HEK293 (cell line): ENCODE measurements at regions not wholly inside any gene's neighbourhood (a gene's known extent, or its start where the extent isn't known, plus 50 kb on each side); places are given as distances from the start of the nearest gene placed in this dataset.

Experiments used
- CTCF ChIA-PET: fragments of 350-600 bp; formaldehyde crosslinking; extraction: SDS; loops from one replicate; lab custom pipeline; 2021; ENCODE audit warnings: antibody characterized with exemption; lab: Yijun Ruan, JAX
- POLR2A ChIA-PET: fragments of 300-600 bp; formaldehyde crosslinking; extraction: SDS; loops from one replicate; lab custom pipeline; 2020; ENCODE audit warnings: antibody characterized with exemption, inconsistent platforms; lab: Yijun Ruan, JAX
- H3K27ac ChIP-seq: fragments of 200-500 bp; sonication (Bioruptor generic); 2 replicates; pipeline ENCODE4 v1.5.1; 2014; ENCODE audit warnings: low read depth, low read length, control low read depth, inconsistent platforms; ENCODE audit errors: extremely low read depth
- H3K36me3 ChIP-seq, 2 experiments: fragments of 200-500 bp in 1 of 2; sonication (Bioruptor generic) in 1 of 2; 1 replicate in 1 of 2; 2 replicates in 1 of 2; pipeline ENCODE4 v1.5.1; 2014 to 2017; ENCODE audit warnings: inconsistent platforms in 2 of 2, low read length in 2 of 2; ENCODE audit not compliant: control insufficient read depth in 2 of 2, insufficient read depth in 1 of 2
- H3K4me1 ChIP-seq: fragments of 200-500 bp; sonication (Bioruptor generic); 2 replicates; pipeline ENCODE4 v1.5.1; 2014; ENCODE audit warnings: mild to moderate bottlenecking, low read length, inconsistent platforms; ENCODE audit not compliant: control insufficient read depth, insufficient read depth
- H3K4me3 ChIP-seq: 2 replicates; pipeline ENCODE4 v1.5.1; 2011; ENCODE audit warnings: low read depth, mild to moderate bottlenecking, control low read depth, low read length, moderate library complexity
- H3K9me3 ChIP-seq: fragments of 200-500 bp; sonication (Bioruptor generic); 2 replicates; pipeline ENCODE4 v1.5.1; 2014; ENCODE audit warnings: low read depth, low read length, inconsistent platforms; ENCODE audit not compliant: control insufficient read depth, insufficient read depth
- AEBP2 ChIP-seq: fragments of 450-650 bp; formaldehyde crosslinking; IDR thresholded peaks from 2 replicates; pipeline ENCODE4 v1.5.1; 2016; ENCODE audit warnings: missing biosample characterization, missing genetic modification characterization, borderline replicate concordance
- KLF16 ChIP-seq: fragments of 450-650 bp; formaldehyde crosslinking; IDR thresholded peaks from 2 replicates; pipeline ENCODE4 v1.5.1; 2017; ENCODE audit warnings: missing biosample characterization, missing genetic modification characterization
- SCRT2 ChIP-seq: fragments of 450-650 bp; formaldehyde crosslinking; IDR thresholded peaks from 2 replicates; pipeline ENCODE4 v1.5.1; 2016; ENCODE audit warnings: missing biosample characterization, missing genetic modification characterization
- YY1 ChIP-seq: fragments of 450-650 bp; formaldehyde crosslinking; IDR thresholded peaks from 2 replicates; pipeline ENCODE4 v1.5.1; 2018; ENCODE audit warnings: missing biosample characterization, missing genetic modification characterization
- ZBTB1 ChIP-seq: fragments of 450-650 bp; formaldehyde crosslinking; IDR thresholded peaks from 2 replicates; pipeline ENCODE4 v1.5.1; 2016; ENCODE audit warnings: missing biosample characterization, missing genetic modification characterization
- ZFHX2 ChIP-seq: fragments of 450-650 bp; formaldehyde crosslinking; conservative IDR thresholded peaks from 2 replicates; pipeline ENCODE4 v1.5.1; 2016; ENCODE audit warnings: missing biosample characterization, missing genetic modification characterization
- ZNF133 ChIP-seq: fragments of 450-650 bp; formaldehyde crosslinking; IDR thresholded peaks from 2 replicates; pipeline ENCODE4 v1.5.1; 2016; ENCODE audit warnings: missing biosample characterization, missing genetic modification characterization
- ZNF138 ChIP-seq: fragments of 450-650 bp; formaldehyde crosslinking; IDR thresholded peaks from 2 replicates; pipeline ENCODE4 v1.5.1; 2016; ENCODE audit warnings: missing biosample characterization, missing genetic modification characterization, borderline replicate concordance
- ZNF248 ChIP-seq: fragments of 450-650 bp; formaldehyde crosslinking; IDR thresholded peaks from 2 replicates; pipeline ENCODE4 v1.5.1; 2017; ENCODE audit warnings: missing biosample characterization, missing genetic modification characterization
- ZNF292 ChIP-seq: fragments of 450-650 bp; formaldehyde crosslinking; IDR thresholded peaks from 2 replicates; pipeline ENCODE4 v1.5.1; 2016; ENCODE audit warnings: low read depth, missing biosample characterization, missing genetic modification characterization, borderline replicate concordance
- ZNF302 ChIP-seq: fragments of 450-650 bp; formaldehyde crosslinking; IDR thresholded peaks from 2 replicates; pipeline ENCODE4 v1.5.1; 2016; ENCODE audit warnings: missing biosample characterization, missing genetic modification characterization, low read depth
- ZNF311 ChIP-seq: fragments of 450-650 bp; formaldehyde crosslinking; IDR thresholded peaks from 2 replicates; pipeline ENCODE4 v1.5.1; 2017; ENCODE audit warnings: missing biosample characterization, missing genetic modification characterization, borderline replicate concordance
- ZNF433 ChIP-seq: fragments of 450-650 bp; formaldehyde crosslinking; IDR thresholded peaks from 2 replicates; pipeline ENCODE4 v1.5.1; 2016; ENCODE audit warnings: missing biosample characterization, missing genetic modification characterization, low read depth
- ZNF48 ChIP-seq: fragments of 450-650 bp; formaldehyde crosslinking; IDR thresholded peaks from 2 replicates; pipeline ENCODE4 v1.5.1; 2016; ENCODE audit warnings: missing biosample characterization, missing genetic modification characterization
- ZNF510 ChIP-seq: fragments of 450-650 bp; formaldehyde crosslinking; IDR thresholded peaks from 2 replicates; pipeline ENCODE4 v1.5.1; 2018; ENCODE audit warnings: mild to moderate bottlenecking, missing genetic modification characterization, missing biosample characterization; ENCODE audit not compliant: insufficient replicate concordance
- ZNF585B ChIP-seq: fragments of 450-650 bp; formaldehyde crosslinking; IDR thresholded peaks from 2 replicates; pipeline ENCODE4 v1.5.1; 2016; ENCODE audit warnings: missing biosample characterization, missing genetic modification characterization
- ZNF596 ChIP-seq: fragments of 450-650 bp; IDR thresholded peaks from 2 replicates; pipeline ENCODE4 v1.5.0; 2018; ENCODE audit warnings: missing biosample characterization, mild to moderate bottlenecking, missing genetic modification characterization, moderate library complexity
- ZNF654 ChIP-seq: fragments of 450-650 bp; formaldehyde crosslinking; IDR thresholded peaks from 2 replicates; pipeline ENCODE4 v1.5.1; 2016; ENCODE audit warnings: low read depth, missing biosample characterization, missing genetic modification characterization
- ZNF658 ChIP-seq: fragments of 450-650 bp; formaldehyde crosslinking; IDR thresholded peaks from 2 replicates; pipeline ENCODE4; 2016; ENCODE audit warnings: missing biosample characterization, missing genetic modification characterization
- ZNF660 ChIP-seq: fragments of 450-650 bp; IDR thresholded peaks from 2 replicates; pipeline ENCODE4 v1.5.1; 2018; ENCODE audit warnings: missing biosample characterization, mild to moderate bottlenecking, missing genetic modification characterization
- ZNF707 ChIP-seq: fragments of 450-650 bp; formaldehyde crosslinking; IDR thresholded peaks from 2 replicates; pipeline ENCODE4 v1.5.1; 2016; ENCODE audit warnings: missing biosample characterization, missing genetic modification characterization
- ZNF776 ChIP-seq: fragments of 450-650 bp; formaldehyde crosslinking; IDR thresholded peaks from 2 replicates; pipeline ENCODE4 v1.5.0; 2017; ENCODE audit warnings: missing biosample characterization, missing genetic modification characterization, borderline replicate concordance
- ZNF791 ChIP-seq: fragments of 450-650 bp; formaldehyde crosslinking; IDR thresholded peaks from 2 replicates; pipeline ENCODE4 v1.5.1; 2016; ENCODE audit warnings: missing biosample characterization, missing genetic modification characterization
- ZNF843 ChIP-seq: fragments of 450-650 bp; formaldehyde crosslinking; IDR thresholded peaks from 2 replicates; pipeline ENCODE4 v1.5.1; 2016; ENCODE audit warnings: missing biosample characterization, missing genetic modification characterization
- ZSCAN16 ChIP-seq: fragments of 450-650 bp; formaldehyde crosslinking; IDR thresholded peaks from 2 replicates; pipeline ENCODE4 v1.5.1; 2016; ENCODE audit warnings: missing biosample characterization, missing genetic modification characterization
- ZSCAN23 ChIP-seq: fragments of 450-650 bp; formaldehyde crosslinking; IDR thresholded peaks from 2 replicates; pipeline ENCODE4 v1.5.1; 2016; ENCODE audit warnings: missing biosample characterization, missing genetic modification characterization
- TF ChIP-seq, protein P1 (sequence below): fragments of 450-650 bp; formaldehyde crosslinking; IDR thresholded peaks from 2 replicates; pipeline ENCODE4 v1.5.1; 2016; ENCODE audit warnings: missing biosample characterization, missing genetic modification characterization
- TF ChIP-seq, protein P2 (sequence below): fragments of 450-650 bp; formaldehyde crosslinking; IDR thresholded peaks from 2 replicates; pipeline ENCODE4 v1.5.1; 2016; ENCODE audit warnings: missing biosample characterization, missing genetic modification characterization

DNA sequence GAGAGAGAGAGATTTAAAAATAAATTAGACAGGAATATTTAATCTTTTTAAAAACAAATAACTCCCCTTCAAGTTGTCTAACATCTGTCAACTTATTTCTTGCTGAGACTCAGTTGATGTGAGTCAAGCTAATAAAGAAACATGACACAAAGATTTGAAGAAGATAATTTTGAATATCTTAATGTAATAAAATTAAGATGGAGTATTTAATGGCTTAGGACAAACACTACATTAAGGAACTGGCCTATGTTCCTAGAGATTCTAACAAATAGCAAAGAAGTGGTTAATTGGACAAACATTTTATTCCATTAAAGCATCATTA, 134.0 kb downstream of the INSIG2 start:
- no peak overlapping the region for H3K4me3 ChIP-seq
- ChIA-PET POLR2A (no interaction called here), CTCF (interaction anchor here (0.6 to 2.1 kb wide), 28 partner anchors 11 to 659 kb away, joined by 3 to 15 read pairs (median 4); no protein-coding TSS in a partner anchor)
- no peaks in the 10 kb centered on the region for H3K4me1 ChIP-seq
- TF ChIP-seq ZNF311 (no peak), ZSCAN16 (tag by site-specific recombination) (no peak), ZSCAN23 (no peak), ZNF133 (no peak), ZNF248 (no peak), AEBP2 (tag by site-specific recombination) (no peak), ZNF843 (tag by site-specific recombination) (no peak), ZNF707 (no peak), ZNF48 (tag by site-specific recombination) (no peak), ZBTB1 (tag by site-specific recombination) (no peak), KLF16 (tag by site-specific recombination) (no peak), ZNF302 (no peak)
- H3K27ac ChIP-seq: no peak overlapping the region
- no peaks in the 10 kb centered on the region for H3K9me3 ChIP-seq
- no peaks in the 10 kb centered on the region for H3K36me3 ChIP-seq

- H3K4me1 ChIP-seq: no peaks in the 10 kb centered on the region
- CTCF ChIA-PET: interaction anchor here (0.6 to 2.1 kb wide), 42 partner anchors 10 to 660 kb away, joined by 3 to 15 read pairs (median 3); no protein-coding TSS in a partner anchor
- TF ChIP-seq ZNF654 (tag by site-specific recombination): peak; percentile 73
- TF ChIP-seq, protein P1, sequence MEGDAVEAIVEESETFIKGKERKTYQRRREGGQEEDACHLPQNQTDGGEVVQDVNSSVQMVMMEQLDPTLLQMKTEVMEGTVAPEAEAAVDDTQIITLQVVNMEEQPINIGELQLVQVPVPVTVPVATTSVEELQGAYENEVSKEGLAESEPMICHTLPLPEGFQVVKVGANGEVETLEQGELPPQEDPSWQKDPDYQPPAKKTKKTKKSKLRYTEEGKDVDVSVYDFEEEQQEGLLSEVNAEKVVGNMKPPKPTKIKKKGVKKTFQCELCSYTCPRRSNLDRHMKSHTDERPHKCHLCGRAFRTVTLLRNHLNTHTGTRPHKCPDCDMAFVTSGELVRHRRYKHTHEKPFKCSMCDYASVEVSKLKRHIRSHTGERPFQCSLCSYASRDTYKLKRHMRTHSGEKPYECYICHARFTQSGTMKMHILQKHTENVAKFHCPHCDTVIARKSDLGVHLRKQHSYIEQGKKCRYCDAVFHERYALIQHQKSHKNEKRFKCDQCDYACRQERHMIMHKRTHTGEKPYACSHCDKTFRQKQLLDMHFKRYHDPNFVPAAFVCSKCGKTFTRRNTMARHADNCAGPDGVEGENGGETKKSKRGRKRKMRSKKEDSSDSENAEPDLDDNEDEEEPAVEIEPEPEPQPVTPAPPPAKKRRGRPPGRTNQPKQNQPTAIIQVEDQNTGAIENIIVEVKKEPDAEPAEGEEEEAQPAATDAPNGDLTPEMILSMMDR: peak; percentile 45; the same call in 1 of the 2 replicates
- TF ChIP-seq ZNF585B (tag by site-specific recombination): no peak
- TF ChIP-seq ZNF596 (tag by site-specific recombination): peak; percentile 39; the same call in 1 of the 2 replicates
- no peak for TF ChIP-seq ZNF292 (tag by site-specific recombination)
- TF ChIP-seq ZNF660 (tag by site-specific recombination): 0 out of 2 replicates have a peak, but pooled peaks have one; percentile 44
- H3K4me3 ChIP-seq: no peak overlapping the region
- POLR2A ChIA-PET: no interaction called here
- H3K36me3 ChIP-seq: no peaks in the 10 kb centered on the region
- no peak overlapping the region for H3K27ac ChIP-seq
- no peaks in the 10 kb centered on the region for H3K9me3 ChIP-seq
These were observed 133.4 kb downstream of the INSIG2 start for GRCh38 chr2:118221536-118222272.

DNA sequence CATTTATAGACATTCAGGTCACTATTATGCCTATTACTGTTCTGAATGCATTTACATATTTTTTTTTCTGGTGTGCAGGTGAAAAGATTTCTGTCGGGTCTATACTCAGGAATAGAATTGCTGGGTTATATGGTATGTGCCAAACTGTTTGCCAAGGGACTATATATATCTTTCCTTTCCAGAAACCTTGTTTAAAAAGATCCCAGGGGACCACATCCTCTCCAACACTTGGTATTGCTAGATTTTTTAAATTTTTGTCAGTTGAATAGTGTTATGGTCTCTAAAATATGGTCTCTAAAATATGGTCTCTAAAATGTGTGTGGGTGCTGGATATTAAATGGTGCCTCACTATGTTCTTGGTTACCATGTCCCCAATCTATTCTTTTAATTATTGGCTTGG, 131.3 kb downstream of the INSIG2 start:
- ChIA-PET CTCF (no interaction called here), POLR2A (no interaction called here)
- H3K27ac ChIP-seq: no peak overlapping the region
- no peaks in the 10 kb centered on the region for H3K9me3 ChIP-seq
- H3K4me3 ChIP-seq: no peak overlapping the region
- H3K4me1 ChIP-seq: no peaks in the 10 kb centered on the region
- no peaks in the 10 kb centered on the region for H3K36me3 ChIP-seq
- TF ChIP-seq ZNF138 (tag by site-specific recombination): no peak
- no peak for TF ChIP-seq ZFHX2 (tag by site-specific recombination)
- no peak for TF ChIP-seq ZNF311
- TF ChIP-seq YY1 (tag by site-specific recombination): no peak
- TF ChIP-seq ZNF433 (tag by site-specific recombination): no peak
- TF ChIP-seq, protein P2, sequence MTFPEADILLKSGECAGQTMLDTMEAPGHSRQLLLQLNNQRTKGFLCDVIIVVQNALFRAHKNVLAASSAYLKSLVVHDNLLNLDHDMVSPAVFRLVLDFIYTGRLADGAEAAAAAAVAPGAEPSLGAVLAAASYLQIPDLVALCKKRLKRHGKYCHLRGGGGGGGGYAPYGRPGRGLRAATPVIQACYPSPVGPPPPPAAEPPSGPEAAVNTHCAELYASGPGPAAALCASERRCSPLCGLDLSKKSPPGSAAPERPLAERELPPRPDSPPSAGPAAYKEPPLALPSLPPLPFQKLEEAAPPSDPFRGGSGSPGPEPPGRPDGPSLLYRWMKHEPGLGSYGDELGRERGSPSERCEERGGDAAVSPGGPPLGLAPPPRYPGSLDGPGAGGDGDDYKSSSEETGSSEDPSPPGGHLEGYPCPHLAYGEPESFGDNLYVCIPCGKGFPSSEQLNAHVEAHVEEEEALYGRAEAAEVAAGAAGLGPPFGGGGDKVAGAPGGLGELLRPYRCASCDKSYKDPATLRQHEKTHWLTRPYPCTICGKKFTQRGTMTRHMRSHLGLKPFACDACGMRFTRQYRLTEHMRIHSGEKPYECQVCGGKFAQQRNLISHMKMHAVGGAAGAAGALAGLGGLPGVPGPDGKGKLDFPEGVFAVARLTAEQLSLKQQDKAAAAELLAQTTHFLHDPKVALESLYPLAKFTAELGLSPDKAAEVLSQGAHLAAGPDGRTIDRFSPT (tag by site-specific recombination): no peak
- no peak for TF ChIP-seq ZNF791 (tag by site-specific recombination)
- TF ChIP-seq SCRT2: no peak
- TF ChIP-seq ZNF776 (tag by site-specific recombination): no peak
- TF ChIP-seq ZNF658 (tag by site-specific recombination): no peak
- no peak for TF ChIP-seq ZNF510 (tag by site-specific recombination)
